ENCODE measurements at regions not wholly inside any gene's neighbourhood (a gene's known extent, or its start where the extent isn't known, plus 50 kb on each side); places are given as distances from the start of the nearest gene placed in this dataset.

GRCh38 chr4:131613824-131614216, 1535.3 kb upstream of the PCDH10 start:
- no peak for DNase-seq
- no peaks in the 10 kb centered on the region for H3K27me3 ChIP-seq
- H3K9me3 ChIP-seq: no peaks in the 10 kb centered on the region
- no peaks in the 10 kb centered on the region for H3K36me3 ChIP-seq
- no peak overlapping the region for H3K4me3 ChIP-seq
- no peak overlapping the region for H3K27ac ChIP-seq
- intact Hi-C loops (cut with DNase I; ENCODE audit: low total_unique reads): no loop called here
- H3K4me1 ChIP-seq: no peaks in the 10 kb centered on the region
- no peak for TF ChIP-seq CTCF (IDR thresholded peaks at IDR 0.05)

- no peaks in the 10 kb centered on the region for H3K36me3 ChIP-seq
- no peaks in the 10 kb centered on the region for H3K4me1 ChIP-seq
- no peak for TF ChIP-seq CTCF (IDR thresholded peaks at IDR 0.05)
- no peak for DNase-seq
- H3K9me3 ChIP-seq: peaks cover 0 to 5% (median 0%) of the 10 kb centered on the region in 3 donors
- intact Hi-C loops (cut with DNase I; ENCODE audit: low total_unique reads): no loop called here
- H3K4me3 ChIP-seq: no peak overlapping the region
- no peak overlapping the region for H3K27ac ChIP-seq
- H3K27me3 ChIP-seq: no peaks in the 10 kb centered on the region
These were observed 1516.2 kb upstream of the PCDH10 start for GRCh38 chr4:131632877-131633276.

- H3K36me3 ChIP-seq: no peaks in the 10 kb centered on the region
- peaks cover 0 to 5% (median 0%) of the 10 kb centered on the region in 3 donors for H3K9me3 ChIP-seq
- no peaks in the 10 kb centered on the region for H3K4me1 ChIP-seq
- no peaks in the 10 kb centered on the region for H3K27me3 ChIP-seq
- DNase-seq: no peak
- intact Hi-C loops (cut with DNase I; ENCODE audit: low total_unique reads): no loop called here
- H3K27ac ChIP-seq: no peak overlapping the region
- no peak overlapping the region for H3K4me3 ChIP-seq
- TF ChIP-seq CTCF (IDR thresholded peaks at IDR 0.05): no peak
These were observed 1513.9 kb upstream of the PCDH10 start for GRCh38 chr4:131635191-131635590.

- Histone ChIP-seq H3K27me3 (no peaks in the 10 kb centered on the region), H3K9me3 (no peaks in the 10 kb centered on the region), H3K4me3 (no peak overlapping the region), H3K36me3 (no peaks in the 10 kb centered on the region), H3K4me1 (no peaks in the 10 kb centered on the region), H3K27ac (no peak overlapping the region)
- no peak for TF ChIP-seq CTCF (IDR thresholded peaks at IDR 0.05)
- DNase-seq: no peak
- intact Hi-C loops (cut with DNase I; ENCODE audit: low total_unique reads): no loop called here
These were observed 1510.3 kb upstream of the PCDH10 start for GRCh38 chr4:131638781-131639180.

- Histone ChIP-seq H3K27me3 (no peaks in the 10 kb centered on the region), H3K4me3 (no peak overlapping the region), H3K36me3 (no peaks in the 10 kb centered on the region), H3K27ac (no peak overlapping the region), H3K9me3 (no peaks in the 10 kb centered on the region), H3K4me1 (no peaks in the 10 kb centered on the region)
- no peak for TF ChIP-seq CTCF (IDR thresholded peaks at IDR 0.05)
- DNase-seq: no peak
- intact Hi-C loops (cut with DNase I; ENCODE audit: low total_unique reads): no loop called here
These were observed 1504.5 kb upstream of the PCDH10 start for GRCh38 chr4:131644619-131645018.

GRCh38 chr4:131649227-131649626, 1499.9 kb upstream of the PCDH10 start:
- intact Hi-C loops (cut with DNase I; ENCODE audit: low total_unique reads): no loop called here
- H3K36me3 ChIP-seq: no peaks in the 10 kb centered on the region
- no peak overlapping the region for H3K4me3 ChIP-seq
- H3K4me1 ChIP-seq: no peaks in the 10 kb centered on the region
- H3K9me3 ChIP-seq: no peaks in the 10 kb centered on the region
- no peak for DNase-seq
- H3K27me3 ChIP-seq: no peaks in the 10 kb centered on the region
- no peak overlapping the region for H3K27ac ChIP-seq
- TF ChIP-seq CTCF (IDR thresholded peaks at IDR 0.05): no peak
